Ascending aorta (tissue), 2 donors: ENCODE measurements at regions not wholly inside any gene's neighbourhood (a gene's known extent, or its start where the extent isn't known, plus 50 kb on each side); places are given as distances from the start of the nearest gene placed in this dataset.

Source experiments
- DNase-seq, 2 donors: peaks; one replicate each; pipeline ENCODE4 v3.0.0-alpha.2; 2019; ENCODE audit warnings: low spot score in 2 of 2
- H3K27ac ChIP-seq, 2 donors: fragments of 200-600 bp; sonication (generic); one replicate each; pipeline ENCODE4 v1.5.1; 2016 to 2017; ENCODE audit warnings: mild to moderate bottlenecking in 1 of 2
- H3K27me3 ChIP-seq: fragments of 200-600 bp; sonication (generic); one replicate; pipeline ENCODE4 v1.5.1; 2017
- H3K36me3 ChIP-seq, 2 donors: fragments of 200-600 bp; sonication (generic); one replicate each; pipeline ENCODE4 v1.5.1; 2016
- H3K4me1 ChIP-seq, 2 donors: fragments of 200-600 bp; sonication (generic); one replicate each; pipeline ENCODE4 v1.5.1; 2016 to 2017; ENCODE audit warnings: mild to moderate bottlenecking in 1 of 2
- H3K4me3 ChIP-seq, 2 donors: fragments of 200-600 bp; sonication (generic); one replicate each; pipeline ENCODE4 v1.5.1; 2016 to 2017; ENCODE audit warnings: mild to moderate bottlenecking in 1 of 2
- H3K9me3 ChIP-seq, 2 donors: fragments of 200-600 bp; sonication (generic); one replicate each; pipeline ENCODE4 v1.5.1; 2016
- CTCF ChIP-seq, 3 experiments: fragments of 200-600 bp in 2 of 3; fragments of 450-650 bp in 1 of 3; sonication (generic) in 2 of 3; IDR thresholded peaks; one replicate each; pipeline ENCODE4 v1.5.1; 2016 to 2019; ENCODE audit warnings: antibody characterized with exemption in 3 of 3, mild to moderate bottlenecking in 1 of 3, moderate library complexity in 1 of 3
- intact Hi-C: fragments of 100-400 bp; cut with DNase I; formaldehyde crosslinking; loops from one replicate; pipeline ENCODE4 v1.15.1; 2023

- intact Hi-C loops = no loop called here
- TF ChIP-seq CTCF (IDR thresholded peaks at IDR 0.05) = no peak
- no peak overlapping the region for H3K4me3 ChIP-seq
- no peaks in the 10 kb centered on the region for H3K27me3 ChIP-seq
- H3K27ac ChIP-seq = no peak overlapping the region
- DNase-seq = no peak
- H3K4me1 ChIP-seq = no peaks in the 10 kb centered on the region
- H3K9me3 ChIP-seq = no peaks in the 10 kb centered on the region
- H3K36me3 ChIP-seq = no peaks in the 10 kb centered on the region
These were observed 647.2 kb upstream of the FRG1 start for GRCh38 chr4:189293459-189293858.

DNA sequence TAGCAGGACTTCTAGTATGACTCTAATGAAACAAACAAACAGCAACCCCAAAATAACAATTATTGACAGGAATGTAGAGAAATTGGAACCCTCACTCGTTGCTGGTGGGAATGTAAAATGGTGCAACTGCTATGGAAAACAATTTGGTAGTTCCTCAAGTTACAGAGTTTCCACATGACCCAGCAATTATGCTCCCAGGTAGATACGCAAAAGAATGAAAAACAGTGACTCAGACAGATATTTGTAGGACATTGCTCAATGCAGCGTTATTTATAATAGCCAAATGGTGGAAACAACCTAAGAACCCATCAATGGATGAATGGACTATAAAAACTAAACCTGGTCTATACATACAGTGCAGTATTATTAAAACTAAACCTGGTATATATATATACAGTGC lies 646.1 kb upstream of the FRG1 start:
- intact Hi-C loops = no loop called here
- H3K9me3 ChIP-seq = no peaks in the 10 kb centered on the region
- H3K4me1 ChIP-seq = no peaks in the 10 kb centered on the region
- no peak overlapping the region for H3K4me3 ChIP-seq
- no peaks in the 10 kb centered on the region for H3K27me3 ChIP-seq
- no peak for DNase-seq
- no peak for TF ChIP-seq CTCF (IDR thresholded peaks at IDR 0.05)
- H3K36me3 ChIP-seq = no peaks in the 10 kb centered on the region
- H3K27ac ChIP-seq = no peak overlapping the region

GRCh38 chr4:189299706-189300105 lies 641.0 kb upstream of the FRG1 start:
- TF ChIP-seq CTCF (IDR thresholded peaks at IDR 0.05) = no peak
- Histone ChIP-seq H3K4me1 (no peaks in the 10 kb centered on the region), H3K4me3 (no peak overlapping the region), H3K36me3 (no peaks in the 10 kb centered on the region), H3K9me3 (no peaks in the 10 kb centered on the region), H3K27ac (no peak overlapping the region), H3K27me3 (no peaks in the 10 kb centered on the region)
- DNase-seq = no peak
- intact Hi-C loops = no loop called here

DNA sequence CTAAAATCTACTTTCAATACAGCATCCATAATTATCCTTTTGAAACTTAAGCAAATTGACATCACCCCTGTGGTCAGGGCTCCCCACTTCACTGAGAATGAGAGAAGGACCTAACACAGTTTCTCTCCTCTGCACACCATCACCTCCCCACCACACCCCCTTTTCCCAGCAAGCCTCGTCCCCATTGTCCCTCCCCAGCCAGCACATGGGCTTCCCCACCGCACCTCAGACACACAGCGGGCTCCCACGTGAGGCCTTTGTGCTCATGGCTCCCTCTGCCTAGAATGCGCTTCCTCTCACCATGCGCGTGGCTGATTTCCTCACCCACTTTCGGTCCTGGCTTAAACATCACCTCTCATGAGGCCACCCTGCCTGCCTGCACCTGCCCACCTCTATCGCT lies 639.0 kb upstream of the FRG1 start:
- TF ChIP-seq CTCF (IDR thresholded peaks at IDR 0.05) = no peak
- no peak for DNase-seq
- intact Hi-C loops = no loop called here
- no peaks in the 10 kb centered on the region for H3K36me3 ChIP-seq
- no peaks in the 10 kb centered on the region for H3K9me3 ChIP-seq
- H3K27me3 ChIP-seq = no peaks in the 10 kb centered on the region
- no peak overlapping the region for H3K27ac ChIP-seq
- H3K4me3 ChIP-seq = no peak overlapping the region
- H3K4me1 ChIP-seq = no peaks in the 10 kb centered on the region

- no peaks in the 10 kb centered on the region for H3K4me1 ChIP-seq
- no peaks in the 10 kb centered on the region for H3K9me3 ChIP-seq
- intact Hi-C loops = no loop called here
- no peak overlapping the region for H3K4me3 ChIP-seq
- TF ChIP-seq CTCF (IDR thresholded peaks at IDR 0.05) = no peak
- DNase-seq = no peak
- H3K27me3 ChIP-seq = no peaks in the 10 kb centered on the region
- H3K27ac ChIP-seq = no peak overlapping the region
- H3K36me3 ChIP-seq = no peaks in the 10 kb centered on the region
These were observed 638.0 kb upstream of the FRG1 start for GRCh38 chr4:189302719-189303118.

DNA sequence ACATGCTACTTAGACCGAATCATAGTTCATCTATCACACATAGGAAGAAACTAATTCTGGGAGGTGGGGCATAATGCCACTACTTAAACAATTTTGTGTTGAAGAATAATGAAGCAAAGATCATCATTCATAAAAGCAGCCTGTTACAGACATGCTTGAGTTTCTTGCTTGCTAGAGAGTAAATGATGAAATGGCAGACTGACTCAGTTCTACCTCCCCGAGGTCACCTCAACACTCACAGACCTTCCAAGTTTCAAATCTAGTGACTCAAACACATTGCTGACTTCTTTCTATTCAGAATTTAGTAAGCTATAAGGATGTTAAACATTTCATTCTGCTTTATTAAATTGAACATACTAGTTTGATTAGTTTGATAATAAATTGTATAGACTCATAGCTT lies 636.5 kb upstream of the FRG1 start:
- no peak for DNase-seq
- intact Hi-C loops = no loop called here
- Histone ChIP-seq H3K4me1 (no peaks in the 10 kb centered on the region), H3K27me3 (no peaks in the 10 kb centered on the region), H3K9me3 (no peaks in the 10 kb centered on the region), H3K4me3 (no peak overlapping the region), H3K36me3 (no peaks in the 10 kb centered on the region), H3K27ac (no peak overlapping the region)
- TF ChIP-seq CTCF (IDR thresholded peaks at IDR 0.05) = no peak
